ENCODE measurements at regions not wholly inside any gene's neighbourhood (a gene's known extent, or its start where the extent isn't known, plus 50 kb on each side); places are given as distances from the start of the nearest gene placed in this dataset.
A peak's percentile ranks its signal among the peaks of the same experiment; 100 is the strongest.

- peak in 1 of 3 donors; percentile 16 for DNase-seq (ENCODE audit: low read depth in 2 of 3, low spot score in 2 of 3)
Measured at GRCh38 chr6:146902846-146903245, 301.4 kb upstream of the STXBP5 start.

- DNase-seq (ENCODE audit: low read depth in 2 of 3, low spot score in 2 of 3), result no peak
Measured at GRCh38 chr6:146903451-146903850, 300.8 kb upstream of the STXBP5 start.

DNA sequence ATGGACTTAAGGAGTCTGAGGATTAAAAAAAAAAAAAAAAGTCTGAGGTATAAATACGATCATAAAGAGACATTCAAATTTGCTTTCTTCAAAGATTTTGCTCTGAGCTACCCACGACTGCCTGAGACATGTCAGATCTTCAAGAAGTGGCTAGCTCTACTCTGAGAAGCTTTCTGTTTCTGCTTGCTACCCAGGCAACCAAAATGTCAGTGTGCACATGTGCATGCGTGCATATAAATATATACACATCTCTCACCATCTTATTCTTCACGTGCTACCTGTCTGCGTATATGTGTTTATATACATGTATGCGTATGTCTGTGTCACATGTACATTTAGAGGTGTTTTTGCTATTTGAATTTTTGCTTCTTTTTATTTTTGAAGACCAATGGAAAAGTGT is 299.6 kb upstream of the STXBP5 start:
- DNase-seq (ENCODE audit: low read depth in 2 of 3, low spot score in 2 of 3), result peak in 1 of 3 donors; percentile 40

DNA sequence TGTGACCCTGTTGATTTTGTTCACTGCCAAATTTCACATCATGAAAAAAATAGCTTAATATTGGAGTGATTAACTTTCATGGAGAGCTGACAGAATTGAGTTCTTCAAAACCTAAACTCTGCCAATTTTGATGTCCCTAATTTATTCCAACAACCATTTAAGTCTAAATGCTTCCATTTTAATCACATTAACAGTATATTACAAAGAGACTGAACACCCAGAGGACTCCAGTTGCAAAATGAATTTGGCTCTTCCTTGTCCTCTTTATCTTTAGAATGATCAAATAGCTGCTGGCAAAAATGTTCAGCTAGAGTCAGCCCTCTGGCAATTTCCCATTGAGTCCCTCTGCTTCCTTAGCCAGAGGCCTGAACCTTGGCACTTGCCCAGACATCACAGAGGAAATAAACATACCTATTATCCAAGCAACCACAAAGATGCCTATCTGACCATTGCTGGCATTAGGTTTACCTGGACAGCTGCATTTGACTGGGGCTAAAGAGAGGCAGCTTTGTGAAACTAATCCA is 299.0 kb upstream of the STXBP5 start:
- DNase-seq (ENCODE audit: low read depth in 2 of 3, low spot score in 2 of 3), result no peak

DNA sequence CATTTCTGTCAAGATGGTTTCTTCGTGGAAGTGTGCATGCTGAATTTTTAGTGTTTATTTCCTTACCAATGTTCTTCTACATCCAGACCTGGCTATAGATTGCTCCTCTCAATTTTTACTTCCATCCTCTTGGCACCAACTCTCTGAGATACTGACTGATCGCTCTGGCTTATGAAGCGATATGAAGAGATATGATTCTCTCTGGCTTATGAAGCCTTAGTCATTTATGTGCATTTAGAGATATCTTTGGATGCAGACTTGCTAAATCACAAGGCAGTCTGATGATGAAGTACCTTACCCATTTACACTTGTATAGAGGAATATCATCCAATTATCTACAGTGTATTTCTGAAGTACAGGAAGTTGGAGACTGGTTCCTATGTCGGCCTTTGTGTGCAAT is 295.4 kb upstream of the STXBP5 start:
- DNase-seq (ENCODE audit: low read depth in 2 of 3, low spot score in 2 of 3), result no peak

DNA sequence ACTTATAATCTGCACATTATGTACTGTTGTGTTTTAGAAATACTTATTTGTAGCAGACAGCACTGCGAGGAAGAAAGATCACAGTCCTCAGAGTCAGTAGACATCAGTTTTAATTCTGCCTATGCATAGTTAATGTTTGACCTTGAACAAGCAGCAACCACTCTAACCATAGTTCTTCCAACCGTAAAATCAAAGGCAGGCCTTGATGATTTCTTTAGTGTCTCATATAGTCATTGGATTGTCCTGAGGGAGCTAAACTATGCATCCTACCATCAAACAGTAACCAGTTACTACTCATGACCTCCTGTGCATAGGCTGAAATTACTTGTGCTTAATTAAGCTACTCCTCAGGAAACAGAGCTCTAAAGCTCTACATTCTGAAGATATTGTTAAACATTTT is 294.8 kb upstream of the STXBP5 start:
- no peak for DNase-seq (ENCODE audit: low read depth in 2 of 3, low spot score in 2 of 3)

DNA sequence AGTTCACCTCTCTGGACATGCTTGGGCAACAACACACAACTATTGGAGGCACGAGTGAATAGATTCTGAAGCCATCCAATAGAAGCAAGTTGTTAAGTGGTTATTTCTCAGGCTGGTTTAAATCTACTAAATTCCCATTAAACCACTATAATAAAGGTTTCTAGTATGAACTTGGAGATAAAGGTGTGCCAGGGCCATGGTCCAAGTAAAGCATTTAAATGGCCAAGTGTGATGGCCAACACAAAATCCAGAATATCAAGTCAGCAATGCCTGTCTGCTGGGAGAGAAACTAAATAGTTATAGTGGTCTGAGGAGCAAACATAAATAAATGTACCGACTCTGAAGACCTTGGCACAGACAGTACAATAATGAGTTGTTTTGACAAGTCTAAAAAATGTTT is 294.3 kb upstream of the STXBP5 start:
- DNase-seq (ENCODE audit: low read depth in 2 of 3, low spot score in 2 of 3), result no peak

- DNase-seq (ENCODE audit: low read depth in 2 of 3, low spot score in 2 of 3), result no peak
Measured at GRCh38 chr6:146910611-146911010, 293.6 kb upstream of the STXBP5 start.

DNA sequence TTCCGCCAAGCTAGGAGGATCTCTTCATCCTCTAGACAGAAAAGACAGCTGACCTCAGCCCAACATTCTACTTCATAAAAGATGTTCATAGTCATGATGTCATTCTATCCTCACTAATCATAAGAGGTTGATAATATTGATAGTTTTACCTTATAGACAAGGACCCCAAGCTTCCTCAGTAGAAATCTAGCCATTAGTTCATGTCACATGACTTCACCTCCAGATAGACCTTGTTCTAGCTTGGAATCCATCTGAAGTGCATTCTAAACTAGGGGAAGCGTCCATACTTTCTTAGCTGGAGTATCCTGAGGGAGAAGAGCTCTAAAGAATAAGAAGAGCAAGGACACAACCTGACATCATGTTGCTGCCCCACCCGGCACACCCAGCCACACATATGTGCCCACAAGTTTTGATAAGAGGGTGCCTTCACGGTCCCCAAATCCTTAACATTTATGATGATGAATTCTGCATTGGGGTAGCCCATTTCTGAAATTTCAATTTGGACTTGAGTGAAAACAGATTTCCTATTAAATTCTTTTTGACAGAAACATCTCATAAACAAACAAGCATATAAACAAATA is 292.5 kb upstream of the STXBP5 start:
- DNase-seq (ENCODE audit: low read depth in 2 of 3, low spot score in 2 of 3), result no peak

GRCh38 chr6:146912730-146913685 is 291.2 kb upstream of the STXBP5 start:
- no peak for DNase-seq (ENCODE audit: low read depth in 2 of 3, low spot score in 2 of 3)

GRCh38 chr6:146913842-146914488 is 290.3 kb upstream of the STXBP5 start:
- peak in 2 of 3 donors; percentile 80 to 93 for DNase-seq (ENCODE audit: low read depth in 2 of 3, low spot score in 2 of 3)

- DNase-seq (ENCODE audit: low read depth in 2 of 3, low spot score in 2 of 3), result peak in 2 of 3 donors; percentile 77 to 79
Measured at GRCh38 chr6:146914489-146915483, 289.4 kb upstream of the STXBP5 start.

DNA sequence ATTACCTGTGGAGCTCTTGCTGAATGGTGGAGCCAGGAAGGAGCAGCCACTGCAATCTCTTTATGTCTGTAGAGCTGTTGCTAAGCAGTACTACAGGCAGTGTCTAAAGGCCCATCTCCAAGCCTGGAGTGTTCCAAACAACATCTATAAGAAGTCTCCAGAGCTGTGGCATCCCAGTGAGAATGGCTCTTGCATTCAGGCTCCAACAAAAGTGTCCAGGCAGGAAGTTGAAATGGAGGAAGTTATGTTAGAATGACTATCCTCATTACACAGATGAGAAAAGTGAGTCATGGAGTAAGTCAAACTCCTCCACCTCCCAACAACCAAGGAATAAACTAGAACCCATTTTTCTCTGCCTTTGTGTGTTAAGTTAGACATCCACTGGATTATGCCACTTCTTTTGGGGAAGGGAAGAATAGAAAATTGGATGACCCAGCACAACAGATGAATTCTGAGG is 288.5 kb upstream of the STXBP5 start:
- DNase-seq (ENCODE audit: low read depth in 2 of 3, low spot score in 2 of 3), result no peak

GRCh38 chr6:146916435-146917025 is 287.7 kb upstream of the STXBP5 start:
- no peak for DNase-seq (ENCODE audit: low read depth in 2 of 3, low spot score in 2 of 3)

DNA sequence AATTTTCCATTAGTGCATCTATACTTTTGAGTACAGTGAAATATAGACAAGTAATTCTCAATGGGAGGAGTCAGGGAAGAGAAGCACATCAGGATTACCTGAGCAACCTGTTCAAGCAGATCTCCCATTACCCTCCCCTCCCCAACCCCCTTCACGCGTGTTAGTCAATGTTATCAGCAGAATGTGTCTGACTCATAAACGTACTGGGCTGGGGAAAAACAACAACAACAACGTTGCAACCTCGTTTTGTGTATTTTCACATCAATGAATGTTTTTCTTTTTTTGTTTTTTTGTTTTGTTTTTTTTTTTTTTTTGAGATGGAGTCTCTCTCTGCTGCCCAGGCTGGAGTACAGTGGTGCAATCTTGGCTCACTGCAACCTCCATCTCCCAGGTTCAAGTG is 287.0 kb upstream of the STXBP5 start:
- DNase-seq (ENCODE audit: low read depth in 2 of 3, low spot score in 2 of 3), result no peak

DNA sequence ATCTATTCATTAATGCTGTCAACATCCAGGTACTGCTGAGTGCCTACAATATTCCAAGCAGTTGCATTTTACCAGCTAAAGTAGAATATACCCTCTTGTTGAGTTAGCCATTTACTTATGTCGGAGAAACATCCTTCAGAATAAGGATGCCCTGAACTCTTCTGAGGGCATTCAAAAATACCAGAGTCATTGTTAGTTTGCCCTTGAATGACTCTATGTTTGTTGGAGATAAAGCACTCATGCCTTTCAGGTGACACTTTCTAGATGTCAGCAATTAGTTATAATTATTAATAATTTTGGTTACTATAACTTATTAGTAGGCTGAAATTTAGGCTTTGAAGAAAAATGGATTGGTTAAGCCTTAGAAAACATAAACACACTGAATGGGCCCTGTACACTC is 286.2 kb upstream of the STXBP5 start:
- no peak for DNase-seq (ENCODE audit: low read depth in 2 of 3, low spot score in 2 of 3)

GRCh38 chr6:146919017-146919416 is 285.2 kb upstream of the STXBP5 start:
- no peak for DNase-seq (ENCODE audit: low read depth in 2 of 3, low spot score in 2 of 3)

- DNase-seq (ENCODE audit: low read depth in 2 of 3, low spot score in 2 of 3), result no peak
Measured at GRCh38 chr6:146923205-146923833, 280.9 kb upstream of the STXBP5 start.

DNA sequence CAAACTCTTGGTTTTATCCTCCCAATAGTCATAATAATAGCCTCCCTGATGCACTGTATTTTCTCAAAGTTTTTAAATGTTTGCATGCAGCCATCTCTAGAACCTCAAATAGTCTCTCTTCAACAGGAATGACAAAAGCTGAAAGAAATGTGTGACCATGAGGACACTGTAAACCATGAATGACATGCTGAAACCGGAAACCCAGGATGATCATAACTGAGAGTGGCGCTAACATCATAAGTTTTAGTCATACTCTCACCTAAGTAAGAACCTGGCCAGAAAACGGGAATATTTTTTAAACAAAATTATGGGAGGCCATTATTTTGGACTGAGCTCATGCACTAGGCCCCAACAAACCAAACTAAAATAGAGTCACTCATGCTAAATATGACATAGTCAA is 278.4 kb upstream of the STXBP5 start:
- DNase-seq (ENCODE audit: low read depth in 2 of 3, low spot score in 2 of 3), result no peak

Measured in hematopoietic multipotent progenitor cell (in vitro differentiated cells).